ENCODE measurements at regions not wholly inside any gene's neighbourhood (a gene's known extent, or its start where the extent isn't known, plus 50 kb on each side); places are given as distances from the start of the nearest gene placed in this dataset.

- no peak for DNase-seq (ENCODE audit: low read depth)
These were observed 102.9 kb upstream of the HAAO start for GRCh38 chr2:42895134-42895790.

- DNase-seq (ENCODE audit: low read depth) = no peak
These were observed 100.8 kb upstream of the HAAO start for GRCh38 chr2:42893047-42893758.

GRCh38 chr2:42890791-42891355 is 98.5 kb upstream of the HAAO start:
- no peak for DNase-seq (ENCODE audit: low read depth)

- DNase-seq (ENCODE audit: low read depth) = no peak
These were observed 96.2 kb upstream of the HAAO start for GRCh38 chr2:42888321-42889245.

GRCh38 chr2:42886921-42887320 is 94.5 kb upstream of the HAAO start:
- DNase-seq (ENCODE audit: low read depth) = no peak

- no peak for DNase-seq (ENCODE audit: low read depth)
These were observed 90.4 kb upstream of the HAAO start for GRCh38 chr2:42882756-42883155.

- DNase-seq (ENCODE audit: low read depth) = no peak
These were observed 89.3 kb upstream of the HAAO start for GRCh38 chr2:42881732-42882131.

GRCh38 chr2:42880738-42881690 is 88.6 kb upstream of the HAAO start:
- DNase-seq (ENCODE audit: low read depth) = no peak

- no peak for DNase-seq (ENCODE audit: low read depth)
These were observed 87.7 kb upstream of the HAAO start for GRCh38 chr2:42879913-42880737.

GRCh38 chr2:42879121-42879705 is 86.8 kb upstream of the HAAO start:
- DNase-seq (ENCODE audit: low read depth) = no peak

- no peak for DNase-seq (ENCODE audit: low read depth)
These were observed 86.2 kb upstream of the HAAO start for GRCh38 chr2:42878581-42878980.

- no peak for DNase-seq (ENCODE audit: low read depth)
These were observed 85.6 kb upstream of the HAAO start for GRCh38 chr2:42877936-42878335.

GRCh38 chr2:42877511-42877910 is 85.1 kb upstream of the HAAO start:
- DNase-seq (ENCODE audit: low read depth) = no peak

GRCh38 chr2:42876326-42876751 is 84.0 kb upstream of the HAAO start:
- no peak for DNase-seq (ENCODE audit: low read depth)

GRCh38 chr2:42875880-42876279 is 83.5 kb upstream of the HAAO start:
- no peak for DNase-seq (ENCODE audit: low read depth)

GRCh38 chr2:42874949-42875801 is 82.8 kb upstream of the HAAO start:
- DNase-seq (ENCODE audit: low read depth) = no peak

GRCh38 chr2:42872721-42873120 is 80.3 kb upstream of the HAAO start:
- DNase-seq (ENCODE audit: low read depth) = no peak

GRCh38 chr2:42871372-42871771 is 79.0 kb upstream of the HAAO start:
- DNase-seq (ENCODE audit: low read depth) = no peak

- DNase-seq (ENCODE audit: low read depth) = no peak
These were observed 76.5 kb upstream of the HAAO start for GRCh38 chr2:42868874-42869273.

Data from CMK (cell line).